Right lobe of liver (tissue), 6 donors: ENCODE measurements at regions not wholly inside any gene's neighbourhood (a gene's known extent, or its start where the extent isn't known, plus 50 kb on each side); places are given as distances from the start of the nearest gene placed in this dataset.
A peak's percentile ranks its signal among the peaks of the same experiment; 100 is the strongest.

Experiments
- ATAC-seq, 4 donors: fragments of 200-7000 bp; cut with Tn5 transposase; one replicate each; pipeline ENCODE4 v1.9.1; 2020; ENCODE audit warnings: mild to moderate bottlenecking in 4 of 4, moderate library complexity in 4 of 4
- DNase-seq, 3 donors: peaks; one replicate each; pipeline ENCODE4 v3.0.0-alpha.2; 2020
- H3K27ac ChIP-seq, 3 donors: fragments of 200-600 bp; one replicate each; pipeline ENCODE4 v1.8.0; 2022
- H3K27me3 ChIP-seq, 2 donors: fragments of 200-600 bp; one replicate each; pipeline ENCODE4 v1.8.0; 2022
- H3K36me3 ChIP-seq, 4 donors: fragments of 200-600 bp; sonication (generic) in 1 of 4; one replicate each; pipeline versions ENCODE4 v1.5.1 to v1.8.0; 2017 to 2022; ENCODE audit warnings: control low read depth in 1 of 4
- H3K4me1 ChIP-seq, 4 donors: fragments of 200-600 bp; sonication (generic) in 1 of 4; one replicate each; pipeline versions ENCODE4 v1.5.1 to v1.8.0; 2017 to 2022; ENCODE audit warnings: control low read depth in 1 of 4
- H3K4me3 ChIP-seq, 3 donors: fragments of 200-600 bp; one replicate each; pipeline ENCODE4 v1.8.0; 2022
- H3K9me3 ChIP-seq, 4 donors: fragments of 200-600 bp; sonication (generic) in 1 of 4; one replicate each; pipeline versions ENCODE4 v1.5.1 to v1.8.0; 2017 to 2022; ENCODE audit warnings: control low read depth in 1 of 4
- POLR2A ChIP-seq: fragments of 450-650 bp; IDR thresholded peaks from one replicate; pipeline ENCODE4 v1.6.1; 2017; ENCODE audit warnings: antibody characterized with exemption, mild to moderate bottlenecking
- WGBS: methylation state at CpG from one replicate; pipeline ENCODE4 v1.1.6; 2018; ENCODE audit warnings: low coverage, low lambda C conversion rate; ENCODE audit not compliant: insufficient coverage; ENCODE audit errors: missing lambda C conversion rate; 5-methylcytosine and 5-hydroxymethylcytosine counted together
- intact Hi-C, 2 donors: fragments of 100-400 bp; cut with DNase I; formaldehyde crosslinking; loops; one replicate each; pipeline versions ENCODE4 v1.11.2 to v1.14.1; 2022
- TF ChIP-seq, protein P1 (sequence below), 4 donors: fragments of 200-600 bp in 3 of 4; fragments of 450-650 bp in 1 of 4; IDR thresholded peaks; one replicate each; pipeline versions ENCODE4 v1.5.1 to v1.8.0; 2016 to 2022; ENCODE audit warnings: antibody characterized with exemption in 4 of 4, mild to moderate bottlenecking in 2 of 4
- donor health status: DM: no; HTN: yes; CAD: no.
- donor health status: DM: no; HTN: no; CAD: no.
- donor health status: DM: no; HTN: no; CAD: no.
- donor health status: DM: no; HTN: yes; CAD: no.
- donor health status: DM: no; HTN: yes; CAD: no.

DNA sequence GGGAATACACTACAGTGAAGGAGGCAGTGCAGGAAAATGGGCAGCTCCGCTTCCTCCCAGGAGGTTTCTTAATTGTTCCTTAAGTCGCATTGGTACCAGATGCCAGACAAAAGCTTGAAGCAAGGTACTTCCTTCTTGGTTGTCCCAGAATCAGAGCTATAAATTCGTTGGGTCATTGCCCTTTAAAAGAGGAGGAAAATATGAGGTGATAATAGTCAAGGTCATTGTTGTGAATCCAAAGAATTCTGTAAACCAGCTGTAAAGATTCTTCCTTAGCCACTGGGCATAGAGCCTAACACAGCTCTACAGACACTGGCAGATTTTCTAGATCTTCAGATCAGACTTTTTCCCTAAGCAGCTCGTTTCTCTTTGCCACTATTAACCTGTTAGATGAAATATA is 444.1 kb upstream of the TLE4 start:
- DNase-seq = no peak
- Histone ChIP-seq H3K9me3 (no peaks in the 10 kb centered on the region), H3K4me1 (no peaks in the 10 kb centered on the region), H3K27ac (no peak overlapping the region), H3K4me3 (no peak overlapping the region), H3K27me3 (no peaks in the 10 kb centered on the region), H3K36me3 (no peaks in the 10 kb centered on the region)
- intact Hi-C loops = no loop called here
- no peak for ATAC-seq
- WGBS = 44% methylated on average over 4 of the region's 4 CpGs
- TF ChIP-seq, protein P1, sequence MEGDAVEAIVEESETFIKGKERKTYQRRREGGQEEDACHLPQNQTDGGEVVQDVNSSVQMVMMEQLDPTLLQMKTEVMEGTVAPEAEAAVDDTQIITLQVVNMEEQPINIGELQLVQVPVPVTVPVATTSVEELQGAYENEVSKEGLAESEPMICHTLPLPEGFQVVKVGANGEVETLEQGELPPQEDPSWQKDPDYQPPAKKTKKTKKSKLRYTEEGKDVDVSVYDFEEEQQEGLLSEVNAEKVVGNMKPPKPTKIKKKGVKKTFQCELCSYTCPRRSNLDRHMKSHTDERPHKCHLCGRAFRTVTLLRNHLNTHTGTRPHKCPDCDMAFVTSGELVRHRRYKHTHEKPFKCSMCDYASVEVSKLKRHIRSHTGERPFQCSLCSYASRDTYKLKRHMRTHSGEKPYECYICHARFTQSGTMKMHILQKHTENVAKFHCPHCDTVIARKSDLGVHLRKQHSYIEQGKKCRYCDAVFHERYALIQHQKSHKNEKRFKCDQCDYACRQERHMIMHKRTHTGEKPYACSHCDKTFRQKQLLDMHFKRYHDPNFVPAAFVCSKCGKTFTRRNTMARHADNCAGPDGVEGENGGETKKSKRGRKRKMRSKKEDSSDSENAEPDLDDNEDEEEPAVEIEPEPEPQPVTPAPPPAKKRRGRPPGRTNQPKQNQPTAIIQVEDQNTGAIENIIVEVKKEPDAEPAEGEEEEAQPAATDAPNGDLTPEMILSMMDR (IDR thresholded peaks at IDR 0.05) = no peak
- TF ChIP-seq POLR2A = no peak

GRCh38 chr9:79129865-79130480 is 441.8 kb upstream of the TLE4 start:
- no peaks in the 10 kb centered on the region for H3K36me3 ChIP-seq
- 30% methylated on average over 8 of the region's 8 CpGs for WGBS
- peak; percentile 61 to 66 (median 64) for ATAC-seq
- peak in 2 of 3 donors; percentile 30 to 48 for DNase-seq
- intact Hi-C loops = no loop called here
- no peaks in the 10 kb centered on the region for H3K4me1 ChIP-seq
- H3K4me3 ChIP-seq = no peak overlapping the region
- no peaks in the 10 kb centered on the region for H3K9me3 ChIP-seq
- H3K27ac ChIP-seq = no peak overlapping the region
- no peaks in the 10 kb centered on the region for H3K27me3 ChIP-seq
- TF ChIP-seq, protein P1 (IDR thresholded peaks at IDR 0.05) = peak; percentile 50 to 76 (median 72)
- no peak for TF ChIP-seq POLR2A

- no peak for ATAC-seq
- TF ChIP-seq, protein P1 (IDR thresholded peaks at IDR 0.05) = no peak
- no peak for TF ChIP-seq POLR2A
- 43% methylated on average over 2 of the region's 2 CpGs for WGBS
- intact Hi-C loops = no loop called here
- H3K27ac ChIP-seq = no peak overlapping the region
- DNase-seq = no peak
- no peaks in the 10 kb centered on the region for H3K4me1 ChIP-seq
- H3K9me3 ChIP-seq = no peaks in the 10 kb centered on the region
- no peak overlapping the region for H3K4me3 ChIP-seq
- H3K27me3 ChIP-seq = no peaks in the 10 kb centered on the region
- H3K36me3 ChIP-seq = no peaks in the 10 kb centered on the region
Observed at GRCh38 chr9:79131246-79131774, 440.5 kb upstream of the TLE4 start.

DNA sequence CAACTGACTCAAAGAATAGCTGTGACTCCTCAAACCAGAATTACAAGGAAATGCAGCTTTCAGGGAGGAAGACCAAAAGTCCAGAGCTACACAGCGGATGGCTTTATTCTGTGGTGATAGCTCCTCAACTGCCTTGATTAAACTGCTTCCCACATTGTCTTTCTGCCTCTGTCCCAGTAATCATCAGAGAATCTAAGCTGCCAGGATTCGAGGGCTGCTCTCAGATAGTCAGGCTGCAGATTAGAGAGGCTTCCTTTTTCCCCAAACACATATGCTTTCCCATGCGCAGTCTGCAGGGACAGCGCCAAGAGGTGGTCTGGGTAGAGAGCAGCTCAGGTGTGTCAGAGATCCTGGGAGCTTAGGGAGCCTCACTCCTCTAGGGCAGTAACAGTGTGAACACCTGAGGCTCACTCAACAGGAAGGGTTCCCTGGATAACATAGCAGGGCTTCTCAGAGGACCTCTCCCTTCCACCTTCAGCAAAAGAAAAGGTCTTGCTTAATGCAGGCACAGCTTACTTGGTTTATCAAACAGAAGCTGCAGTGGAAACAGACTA is 439.9 kb upstream of the TLE4 start:
- DNase-seq (no peak), ATAC-seq (peak in 1 of 4 donors; percentile 35)
- 52% methylated on average over 2 of the region's 4 CpGs for WGBS
- no peak for TF ChIP-seq POLR2A
- TF ChIP-seq, protein P1 (IDR thresholded peaks at IDR 0.05) = no peak
- Histone ChIP-seq H3K27me3 (no peaks in the 10 kb centered on the region), H3K36me3 (no peaks in the 10 kb centered on the region), H3K4me3 (no peak overlapping the region), H3K9me3 (no peaks in the 10 kb centered on the region), H3K27ac (no peak overlapping the region), H3K4me1 (no peaks in the 10 kb centered on the region)
- intact Hi-C loops = no loop called here
